Cerebellar cortex (tissue), 1 donor: ENCODE measurements at regions not wholly inside any gene's neighbourhood (a gene's known extent, or its start where the extent isn't known, plus 50 kb on each side); places are given as distances from the start of the nearest gene placed in this dataset.

Source experiments
- DNase-seq: peaks from one replicate; pipeline ENCODE4 v3.0.0-alpha.2; 2015; ENCODE audit warnings: low spot score

DNA sequence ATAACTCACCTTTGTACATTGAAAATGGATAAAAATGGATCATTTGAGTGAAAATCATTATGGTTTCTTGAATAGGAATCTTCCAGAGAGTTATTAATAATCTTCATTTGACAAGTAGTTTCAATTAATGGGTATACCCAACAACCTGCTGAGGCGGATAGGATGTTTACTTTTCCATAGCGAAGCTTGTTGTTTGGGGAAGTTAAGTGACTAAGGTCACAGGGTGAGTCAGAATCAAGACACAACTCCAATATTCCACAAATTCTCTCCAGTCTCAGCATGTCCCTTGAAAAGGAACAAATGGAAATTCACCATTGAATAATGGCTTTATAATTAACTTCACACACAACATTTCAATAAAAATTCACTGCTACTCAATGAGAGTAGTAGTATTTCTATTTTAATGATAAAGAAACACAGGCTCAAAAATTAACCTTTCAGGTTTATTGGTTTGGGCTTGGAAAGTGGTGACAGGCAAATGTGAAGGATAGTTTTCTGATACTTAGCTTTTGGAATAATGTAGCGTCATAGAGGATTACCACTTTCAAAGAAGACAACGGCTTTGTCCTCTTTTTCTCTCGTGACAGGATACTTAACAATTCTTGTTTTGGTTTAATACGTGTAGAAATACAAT is 211.3 kb downstream of the GPD2 start:
- DNase-seq = no peak

DNA sequence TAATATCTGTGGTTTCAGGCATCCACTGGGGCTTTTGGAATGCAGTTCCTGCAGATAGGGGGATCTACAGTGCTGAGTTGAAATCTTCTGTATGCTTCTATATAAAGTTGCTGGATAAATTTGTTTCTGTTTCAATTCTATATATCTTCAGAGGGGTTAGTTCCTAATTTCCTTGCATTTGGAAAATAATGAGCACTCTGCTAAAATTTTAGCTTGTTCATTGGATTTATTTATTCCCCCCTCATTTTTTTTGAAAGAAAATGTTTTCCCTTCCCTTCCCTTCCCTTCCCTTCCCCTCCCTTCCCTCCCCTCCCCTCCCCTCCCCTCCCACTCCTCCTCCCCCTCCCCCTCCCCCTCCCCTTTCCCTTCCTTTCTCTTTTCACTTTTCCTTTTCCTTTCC is 212.3 kb downstream of the GPD2 start:
- DNase-seq = no peak

DNA sequence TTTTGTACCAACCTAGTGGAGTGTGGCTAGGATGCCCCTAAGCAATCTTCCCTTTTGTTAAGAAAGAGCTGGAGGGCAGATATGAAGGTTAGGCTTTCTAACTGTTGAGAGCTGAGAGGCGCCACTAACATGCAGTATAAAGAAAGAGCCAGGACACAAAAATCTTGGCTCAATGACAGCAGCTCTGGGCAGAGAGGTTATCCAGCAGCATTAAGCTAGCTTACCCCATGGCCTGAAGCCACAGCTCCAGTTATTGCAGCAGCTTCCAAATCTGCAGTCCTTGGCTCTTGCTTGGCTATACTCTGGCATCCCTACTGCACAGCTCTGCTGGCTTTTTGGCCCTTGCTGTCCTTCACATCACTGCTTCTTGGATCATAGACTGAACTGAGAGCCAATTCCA is 213.4 kb downstream of the GPD2 start:
- peak; percentile 77 for DNase-seq

DNA sequence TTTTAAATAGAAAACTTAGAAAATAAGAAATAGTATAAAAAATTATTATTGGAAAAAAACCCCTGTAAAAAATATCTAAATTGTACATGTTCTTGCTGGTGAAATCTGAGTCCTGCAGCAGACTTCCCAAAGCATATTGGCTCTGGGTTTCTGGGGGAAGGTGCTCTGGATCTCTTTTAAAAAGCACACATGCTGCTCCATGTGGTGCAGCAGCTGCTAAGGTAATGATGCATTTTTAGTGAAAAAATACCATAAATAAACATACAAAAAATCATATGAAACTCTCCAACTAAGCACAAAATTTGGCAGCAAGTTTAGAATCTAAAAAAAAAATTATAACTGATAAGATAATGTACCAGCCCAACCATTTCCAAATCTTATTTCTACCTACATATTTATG is 216.5 kb downstream of the GPD2 start:
- no peak for DNase-seq

DNA sequence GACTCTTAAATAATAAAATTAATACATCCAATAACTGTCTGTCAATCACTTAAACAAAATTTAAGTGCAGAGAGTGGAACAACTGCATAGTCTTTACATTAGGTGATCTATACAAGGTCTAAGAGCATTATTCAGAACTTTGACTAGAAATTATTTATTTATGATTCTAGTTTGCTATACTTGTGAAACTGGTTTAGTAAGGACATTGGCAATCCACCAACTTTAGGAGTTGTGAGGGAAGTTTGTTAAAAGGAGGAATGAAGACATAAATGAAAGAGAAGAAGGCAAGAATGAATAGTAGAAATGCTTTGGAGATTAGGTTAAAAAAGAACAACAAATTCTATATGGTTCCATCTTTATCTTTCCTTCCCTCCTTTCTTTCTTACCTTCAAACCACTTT is 217.5 kb downstream of the GPD2 start:
- DNase-seq = no peak

DNA sequence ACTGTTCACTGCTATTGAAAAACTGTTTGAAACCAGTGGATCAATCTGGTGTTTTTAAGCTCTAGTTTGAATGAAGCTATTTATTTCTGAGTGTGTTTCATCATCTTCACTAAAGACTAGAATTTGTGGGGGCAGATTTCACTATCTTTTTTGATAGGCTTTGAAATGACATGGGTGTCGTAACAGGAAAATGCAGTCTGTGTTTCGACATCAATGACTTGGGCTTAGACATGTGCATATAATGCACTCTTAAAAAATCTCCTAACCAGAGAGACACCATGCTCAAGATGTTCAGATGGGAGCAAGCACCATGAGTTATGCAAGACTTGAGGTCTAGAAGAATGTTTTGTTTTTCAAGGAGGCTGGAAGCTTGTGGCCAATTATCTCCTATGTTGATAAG is 221.6 kb downstream of the GPD2 start:
- no peak for DNase-seq

DNA sequence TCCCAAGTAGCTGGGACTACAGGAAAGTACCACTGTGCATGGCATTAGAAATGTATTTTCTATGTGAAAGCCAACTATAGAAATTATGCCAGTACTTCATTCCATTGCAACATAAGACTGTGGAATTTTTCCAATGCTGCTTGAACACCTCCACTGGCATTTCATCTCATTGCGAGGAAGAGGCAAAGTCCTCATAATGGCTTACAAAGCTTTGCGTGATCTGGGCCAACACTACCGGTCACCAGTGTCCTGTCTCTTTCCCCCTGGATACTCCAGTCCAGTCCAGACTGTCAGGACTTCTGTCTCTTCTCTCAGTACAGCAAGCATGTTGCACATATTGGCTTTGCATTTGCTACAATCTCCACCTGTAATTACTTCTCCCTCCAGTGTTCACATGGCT is 223.5 kb downstream of the GPD2 start:
- no peak for DNase-seq

DNA sequence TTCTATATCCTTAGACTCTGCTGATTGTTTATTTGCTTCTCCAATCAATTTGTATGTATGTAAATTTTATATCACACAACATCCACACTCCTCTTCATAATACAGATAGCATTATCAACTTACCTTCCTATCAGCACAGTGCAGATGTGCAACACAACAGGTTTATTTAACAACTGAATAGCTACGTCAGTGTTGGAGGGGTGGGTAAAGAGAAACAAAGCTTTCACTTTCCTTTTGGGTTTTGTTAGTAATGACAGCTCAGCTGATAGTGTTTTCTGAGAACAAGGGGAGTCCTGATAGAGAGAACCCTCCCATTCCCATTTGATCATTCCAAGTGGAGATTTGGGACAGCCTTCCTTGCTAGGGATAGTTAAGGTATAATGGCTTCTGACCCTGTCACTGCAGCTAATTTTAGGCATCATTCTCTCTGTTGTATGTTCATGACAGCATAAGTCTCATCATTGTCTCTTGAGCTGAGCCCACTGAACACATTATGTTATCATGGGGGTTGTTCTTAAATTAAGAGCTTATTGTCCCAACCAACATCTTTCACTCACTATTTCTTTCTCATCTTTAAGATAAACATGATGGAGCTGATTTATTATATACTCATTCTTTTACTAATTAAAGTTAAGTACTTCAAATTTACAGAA is 227.7 kb downstream of the GPD2 start:
- DNase-seq = no peak

DNA sequence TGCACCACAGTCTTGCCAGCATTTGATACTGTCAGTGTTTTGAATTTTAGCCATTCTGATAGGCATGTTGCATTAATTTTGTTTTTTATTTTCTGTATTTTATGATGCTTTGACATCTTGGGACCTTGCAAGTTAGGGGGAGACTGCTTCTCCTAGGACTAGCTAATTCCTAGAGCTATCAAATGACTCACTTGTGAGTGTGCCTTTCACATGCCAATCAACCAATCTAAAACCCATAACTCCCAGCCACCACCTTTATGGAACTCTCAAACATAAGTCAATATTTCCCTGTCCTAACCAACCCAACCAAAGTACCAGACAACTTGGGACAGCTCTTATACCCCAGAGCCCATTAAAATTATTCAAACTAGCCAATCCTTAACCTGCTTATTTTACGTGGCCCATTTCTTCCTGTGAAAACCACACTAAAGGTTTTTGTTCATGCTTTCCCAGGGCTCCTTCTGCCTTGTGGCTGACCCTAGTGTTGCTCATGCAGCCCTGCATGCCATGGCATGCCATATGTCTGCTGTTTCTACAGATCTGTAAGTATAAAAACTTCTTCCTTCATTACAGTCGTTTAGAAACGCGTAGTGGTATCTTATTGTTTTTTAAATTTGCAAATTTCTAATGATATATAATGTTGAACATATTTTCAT is 230.1 kb downstream of the GPD2 start:
- DNase-seq = no peak

DNA sequence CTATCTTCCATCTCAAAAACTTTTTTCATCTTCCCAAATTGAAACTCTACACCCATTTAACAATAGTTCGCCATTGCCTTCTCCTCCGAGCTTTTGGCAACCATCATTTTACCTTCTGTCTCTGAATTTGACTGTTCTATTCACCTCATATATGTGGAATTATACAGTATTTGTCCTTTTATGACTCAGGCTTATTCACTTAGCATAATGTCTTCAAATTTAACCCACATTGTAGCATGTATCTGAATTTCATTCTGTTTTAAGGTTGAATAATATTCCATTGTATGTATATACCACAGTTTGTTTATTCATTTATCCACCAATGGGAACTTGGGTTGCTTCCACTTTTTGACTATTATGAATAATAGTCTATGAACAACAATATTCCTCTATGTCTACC is 233.9 kb downstream of the GPD2 start:
- no peak for DNase-seq

DNA sequence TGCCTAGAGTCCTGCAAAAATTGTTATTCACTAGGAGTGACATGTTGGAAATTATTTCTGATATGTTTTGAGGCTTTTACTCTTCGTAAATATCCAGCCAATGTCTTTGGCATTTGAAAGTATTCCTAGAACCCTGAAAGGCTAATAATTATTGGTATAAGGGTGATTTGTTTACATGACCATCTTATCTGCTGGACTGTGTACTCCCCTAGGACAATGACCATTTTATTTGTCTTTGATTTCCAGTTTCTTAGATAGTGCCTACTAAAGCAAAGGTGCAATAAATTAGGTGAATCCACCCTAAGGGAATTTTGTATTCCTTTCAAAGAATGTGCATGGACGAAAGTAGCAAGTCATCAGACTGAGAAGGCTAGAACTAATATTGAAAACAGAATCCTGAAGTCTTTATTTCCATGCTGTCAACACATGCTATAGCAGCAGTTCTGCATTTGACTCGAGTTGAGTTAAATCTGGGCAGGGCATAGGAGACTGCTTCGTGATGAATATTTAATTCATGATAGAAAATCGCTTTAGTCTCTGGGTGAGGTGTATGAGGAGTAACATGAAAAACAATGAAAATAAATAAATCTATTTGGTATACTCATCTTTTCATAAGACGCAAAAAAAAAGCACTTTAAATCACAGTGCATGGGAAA is 235.7 kb downstream of the GPD2 start:
- DNase-seq = no peak

DNA sequence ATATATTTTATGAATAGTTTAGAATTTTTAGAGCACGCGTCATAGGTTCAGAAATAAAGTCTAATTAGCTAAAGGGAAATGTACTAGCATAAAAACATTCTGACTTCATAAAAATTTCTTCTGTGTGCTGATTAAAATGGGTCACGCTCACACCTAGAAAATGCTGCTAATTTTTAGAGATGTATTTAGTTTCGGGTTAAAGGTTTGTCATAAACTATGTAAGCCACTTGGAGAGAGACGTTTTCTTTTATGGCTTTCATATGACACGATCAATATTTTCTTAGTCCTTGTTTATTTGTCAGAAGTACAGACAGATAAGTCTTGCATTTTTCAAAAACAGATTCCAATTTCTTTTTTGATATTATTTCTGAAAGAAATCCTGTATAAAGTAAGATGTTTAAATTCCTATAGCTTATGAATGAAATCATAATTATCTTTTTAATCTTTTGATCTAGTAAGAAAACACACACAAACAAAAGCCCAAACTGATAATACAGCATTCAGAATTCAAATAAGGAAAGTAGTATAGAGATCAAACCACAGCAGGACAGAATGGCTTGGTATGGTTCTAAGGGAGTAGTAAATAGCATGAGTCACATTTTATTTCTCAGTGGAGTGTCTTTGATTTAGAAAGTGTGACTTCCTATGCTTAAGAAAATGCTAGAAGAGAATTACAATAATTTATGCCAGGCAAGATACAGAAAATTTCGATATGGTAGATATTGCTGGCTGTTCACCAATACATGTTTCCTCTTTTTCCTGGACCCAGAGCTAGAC is 236.6 kb downstream of the GPD2 start:
- no peak for DNase-seq

DNA sequence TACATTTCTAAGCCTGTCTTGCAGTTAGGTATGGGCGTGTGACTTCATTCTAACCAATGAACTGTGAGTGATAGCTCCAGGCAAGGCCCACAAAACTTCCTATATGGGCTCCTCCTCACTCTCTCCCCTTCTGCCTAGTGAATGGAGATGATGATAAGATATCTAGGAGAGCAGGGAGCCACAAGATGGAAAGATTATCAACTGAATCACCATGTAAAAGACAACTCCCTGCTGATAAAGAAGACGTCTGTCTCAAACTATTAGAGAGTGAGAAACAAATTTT is 237.1 kb downstream of the GPD2 start:
- no peak for DNase-seq

DNA sequence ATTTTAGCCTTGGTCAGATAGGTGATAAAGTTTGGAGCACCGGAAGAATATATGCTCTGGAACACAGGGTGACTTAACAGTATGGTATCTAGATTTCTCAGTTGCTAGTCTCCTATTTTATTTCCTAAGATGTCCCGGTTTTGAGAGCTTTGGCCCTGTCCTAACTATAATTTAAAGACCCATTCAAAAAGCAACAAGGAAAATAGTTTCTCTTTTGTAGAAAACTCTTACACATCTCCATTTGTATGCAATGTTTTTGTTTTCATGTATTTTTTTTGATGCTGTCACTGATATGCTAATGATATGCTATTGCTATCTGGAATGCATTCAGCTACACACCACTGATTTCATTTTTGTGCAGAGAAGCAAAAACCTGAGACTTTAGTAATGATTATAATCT is 237.8 kb downstream of the GPD2 start:
- DNase-seq = no peak

DNA sequence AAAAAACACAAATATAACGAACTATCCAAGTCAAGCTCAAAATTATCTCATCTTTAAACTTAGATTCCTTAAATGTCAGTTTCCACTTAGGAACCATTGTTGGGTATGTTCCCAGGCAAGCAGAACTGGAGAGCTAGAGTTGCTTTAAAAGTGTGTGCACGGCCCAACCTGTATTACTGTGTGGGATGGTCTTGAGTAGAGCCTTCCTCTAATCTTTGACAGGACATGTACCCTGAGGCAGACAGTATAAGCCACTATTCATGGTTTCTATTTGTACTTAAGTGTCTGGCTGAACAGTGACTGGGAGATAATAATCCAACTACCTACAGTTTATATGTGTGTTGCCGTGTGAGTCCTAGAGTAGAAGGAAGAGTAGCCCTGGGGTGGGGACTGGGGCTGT is 239.7 kb downstream of the GPD2 start:
- DNase-seq = no peak

DNA sequence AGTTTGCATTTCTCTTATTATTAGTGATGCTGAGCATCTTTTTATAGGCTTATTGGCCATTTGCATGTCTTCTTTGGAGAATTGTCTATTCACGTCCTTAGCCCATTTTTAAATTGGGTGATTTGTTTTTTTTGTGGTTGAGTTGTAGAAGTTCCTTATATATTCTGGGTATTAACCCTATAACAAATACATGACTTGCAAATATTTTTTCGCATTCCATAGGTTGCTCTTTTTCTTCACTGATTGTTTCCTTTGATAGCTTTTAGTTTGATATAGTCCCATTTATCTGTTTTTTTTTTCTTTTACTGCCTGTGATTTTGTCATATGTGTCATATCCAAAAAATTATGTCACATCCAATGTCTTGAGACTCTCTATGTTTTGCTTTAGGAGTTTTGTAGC is 243.6 kb downstream of the GPD2 start:
- DNase-seq = no peak

DNA sequence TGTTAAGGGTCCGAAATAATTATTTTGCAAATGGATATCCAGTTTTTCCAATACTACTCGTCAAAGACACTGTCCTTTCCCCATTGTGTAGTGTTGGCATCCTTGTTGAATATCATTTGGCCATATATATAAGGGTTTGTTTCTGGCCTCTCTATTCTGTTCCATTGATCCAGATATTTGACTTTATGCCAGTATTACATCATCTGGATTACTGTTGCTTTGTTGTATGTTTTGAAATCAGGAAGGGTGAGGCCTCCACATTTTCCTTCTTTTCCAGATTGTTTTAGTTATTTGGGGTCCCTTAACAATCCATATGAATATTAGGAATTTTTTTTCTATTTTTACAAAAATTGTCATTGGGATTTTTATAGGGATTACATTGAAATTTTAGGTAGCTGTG is 244.1 kb downstream of the GPD2 start:
- no peak for DNase-seq

DNA sequence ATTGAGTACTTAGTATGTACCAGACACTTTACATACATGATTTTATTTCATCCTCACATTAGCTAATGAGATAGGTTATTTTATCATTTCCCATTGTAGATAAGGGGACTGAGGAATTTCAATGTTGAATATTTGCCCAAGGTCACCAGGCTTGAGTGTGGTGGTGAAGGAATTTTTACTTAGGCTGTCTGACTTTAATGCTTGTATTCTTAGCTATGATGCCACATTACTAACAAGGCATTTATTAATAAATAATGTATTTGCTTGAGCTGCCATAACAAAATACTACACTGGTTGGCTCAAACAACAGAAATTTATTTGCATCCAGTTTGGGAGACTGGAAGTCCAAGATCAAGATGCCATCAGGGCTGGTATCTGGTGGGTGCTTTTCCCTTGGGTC is 250.9 kb downstream of the GPD2 start:
- no peak for DNase-seq

DNA sequence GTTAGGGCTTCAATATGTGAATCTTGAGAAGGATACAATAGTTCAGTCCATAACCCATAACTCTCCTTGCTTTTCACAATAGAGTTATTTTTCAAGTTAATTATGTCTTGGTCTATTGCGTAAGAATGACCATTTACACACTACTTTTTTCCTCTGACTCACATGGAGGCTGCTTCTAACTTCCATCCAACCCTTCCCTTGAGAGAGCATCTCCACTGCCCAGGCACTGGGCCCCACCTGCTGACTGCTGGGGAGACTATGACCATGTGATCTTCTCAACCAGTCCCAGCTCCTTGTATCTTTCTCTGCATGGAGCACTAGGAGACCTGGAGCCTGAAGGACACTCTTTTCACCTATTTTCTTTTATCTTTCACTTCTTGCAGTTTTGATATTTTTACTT is 251.5 kb downstream of the GPD2 start:
- no peak for DNase-seq

DNA sequence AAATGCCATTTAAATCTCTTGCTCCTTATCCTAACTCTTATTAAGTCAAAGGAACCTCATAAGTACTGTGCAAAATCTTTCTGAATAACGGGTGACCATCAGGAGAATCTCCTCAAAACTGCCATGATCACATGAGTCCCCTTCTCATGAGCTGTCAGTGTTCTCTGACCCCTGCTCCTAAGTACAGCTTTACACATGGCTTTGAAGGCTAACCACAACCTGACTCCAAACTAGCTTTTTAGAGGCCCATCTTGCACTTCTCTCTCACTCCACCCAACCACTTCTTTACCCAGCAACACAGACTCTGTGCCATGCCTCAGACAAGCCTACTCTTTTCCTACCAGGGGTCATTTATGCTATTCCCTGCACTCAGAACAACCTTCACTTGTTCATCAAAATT is 253.8 kb downstream of the GPD2 start:
- DNase-seq = no peak

DNA sequence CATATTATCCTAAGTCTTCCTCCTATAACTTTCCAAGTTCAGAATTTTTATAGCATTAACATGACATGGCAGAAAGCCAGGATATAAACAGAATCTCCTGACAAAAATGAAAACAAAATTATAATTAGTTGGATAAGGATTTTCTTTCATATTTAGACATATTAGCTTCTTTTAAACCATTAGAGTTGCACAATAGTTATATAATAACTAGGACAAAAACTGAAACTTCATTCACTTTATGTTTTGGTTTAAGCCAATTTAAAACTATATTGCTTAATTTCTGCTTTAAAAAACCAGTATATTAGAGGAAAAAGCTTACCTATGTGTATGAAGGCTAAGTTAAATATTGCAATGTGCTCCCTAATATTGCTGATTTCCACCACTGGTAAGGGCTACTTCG is 254.8 kb downstream of the GPD2 start:
- no peak for DNase-seq

DNA sequence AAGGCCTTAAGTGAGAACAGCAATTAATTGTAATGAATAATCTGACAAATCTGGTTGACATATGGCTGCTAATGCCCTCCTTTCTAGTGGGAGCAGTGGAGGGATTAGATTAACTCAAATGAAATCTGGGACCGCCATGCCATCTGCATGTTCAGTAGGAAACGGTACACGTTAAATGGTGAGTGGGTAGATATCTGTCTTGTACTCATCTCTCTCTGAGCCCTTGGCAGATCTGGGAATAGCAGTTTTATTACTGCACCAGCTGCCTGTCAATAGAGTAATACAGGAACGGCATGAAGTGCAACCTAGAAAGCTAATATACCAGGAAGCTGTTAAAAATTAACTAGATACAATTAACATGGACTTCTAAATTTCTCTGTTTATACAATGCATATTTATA is 258.8 kb downstream of the GPD2 start:
- DNase-seq = peak; percentile 7

DNA sequence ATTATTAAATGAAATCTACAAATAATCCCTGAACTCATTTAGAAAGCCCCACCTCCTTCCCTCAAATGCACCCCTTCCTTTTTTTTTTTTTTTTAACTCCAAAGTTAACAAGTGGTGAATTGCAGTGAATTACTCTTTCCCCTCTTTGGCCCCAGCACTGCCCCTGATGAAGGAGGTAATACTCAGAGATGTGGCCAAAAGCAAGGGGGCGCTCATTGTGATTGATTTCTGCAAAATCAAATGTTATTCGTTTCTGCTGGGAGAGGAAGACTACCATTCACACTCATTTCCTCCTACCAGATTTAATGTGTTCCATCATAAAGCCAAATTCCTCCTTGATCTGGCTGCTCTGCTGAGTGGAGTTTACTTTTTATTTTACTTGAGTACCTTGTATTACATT is 259.4 kb downstream of the GPD2 start:
- no peak for DNase-seq
